T-cell (primary cell): ENCODE measurements at regions not wholly inside any gene's neighbourhood (a gene's known extent, or its start where the extent isn't known, plus 50 kb on each side); places are given as distances from the start of the nearest gene placed in this dataset.
"Not testable (repeated sequence)": the region's sequence is repeated elsewhere in the genome, so short reads cannot be mapped to it uniquely, and the experiment has no call there.

Experiments
- ATAC-seq, 4 experiments: fragments of 200-7000 bp in 3 of 4; fragments of 150-1000 bp in 1 of 4; cut with Tn5 transposase; replicated peaks in 1 of 4; 1 replicate in 3 of 4; 2 replicates in 1 of 4; pipeline ENCODE4 v1.10.0; 2021; ENCODE audit warnings: moderate library complexity in 3 of 4, mild to moderate bottlenecking in 2 of 4, moderate number of reproducible peaks in 1 of 4
- CTCF ChIA-PET, 2 donors: fragments of 300-600 bp; sonication (Branson Sonifier 250); formaldehyde crosslinking; loops; one replicate each; lab custom pipeline; 2022; ENCODE audit warnings: antibody characterized with exemption in 2 of 2; lab: Charles Lee
- POLR2A ChIA-PET, 2 donors: fragments of 300-600 bp; sonication (Branson Sonifier 250); formaldehyde crosslinking; loops; one replicate each; lab custom pipeline; 2022; ENCODE audit warnings: antibody characterized with exemption in 2 of 2; lab: Charles Lee
- DNase-seq, 35 experiments: peaks; one replicate each; pipeline versions ENCODE4 v3.0.0 to v3.0.0-alpha.2; 2013 to 2023
- H3K27ac ChIP-seq: one replicate; pipeline ENCODE4 v1.5.1; 2013; ENCODE audit warnings: low read length
- H3K27me3 ChIP-seq, 2 experiments: replicated peaks in 1 of 2; 1 replicate in 1 of 2; 2 replicates in 1 of 2; pipeline versions ENCODE4 v1.6.1 to v1.7.0; 2013; ENCODE audit warnings: low read length in 1 of 2, mixed read lengths in 1 of 2; ENCODE audit not compliant: control insufficient read depth in 2 of 2, insufficient read depth in 2 of 2; ENCODE audit errors: extremely low read depth in 1 of 2
- H3K36me3 ChIP-seq, 2 donors: 1 replicate in 1 of 2; 2 replicates in 1 of 2; pipeline versions ENCODE4 v1.6.1 to v1.7.0; 2013; ENCODE audit warnings: low read length in 1 of 2; ENCODE audit not compliant: control insufficient read depth in 2 of 2, insufficient read depth in 1 of 2; ENCODE audit errors: extremely low read depth in 1 of 2
- H3K4me1 ChIP-seq, 2 experiments: 1 replicate in 1 of 2; 2 replicates in 1 of 2; pipeline versions ENCODE4 v1.6.1 to v1.7.0; 2013; ENCODE audit warnings: low read length in 2 of 2, mixed read lengths in 1 of 2; ENCODE audit not compliant: insufficient read depth in 2 of 2, control insufficient read depth in 1 of 2; ENCODE audit errors: extremely low read depth in 1 of 2
- H3K4me3 ChIP-seq, 2 donors: 1 replicate in 1 of 2; 2 replicates in 1 of 2; pipeline versions ENCODE4 v1.5.1 to v1.7.0; 2013; ENCODE audit warnings: mild to moderate bottlenecking in 2 of 2, low read length in 1 of 2, moderate library complexity in 1 of 2; ENCODE audit not compliant: control insufficient read depth in 1 of 2; ENCODE audit errors: extremely low read depth in 1 of 2
- H3K9me3 ChIP-seq: 2 replicates; pipeline ENCODE4 v1.7.0; 2013
- H3K27ac Mint-ChIP-seq, 2 donors: one replicate each; pipeline ENCODE4 v1.8.0; 2020 to 2021; ENCODE audit warnings: mild to moderate bottlenecking in 2 of 2, mixed read lengths in 2 of 2
- H3K27me3 Mint-ChIP-seq, 2 donors: one replicate each; pipeline ENCODE4 v1.8.0; 2021 to 2022; ENCODE audit warnings: mixed read lengths in 2 of 2
- H3K36me3 Mint-ChIP-seq: one replicate; pipeline ENCODE4 v1.8.0; 2021; ENCODE audit warnings: mixed read lengths
- H3K4me1 Mint-ChIP-seq, 3 donors: one replicate each; pipeline ENCODE4 v1.8.0; 2020 to 2022; ENCODE audit warnings: mixed read lengths in 3 of 3, mild to moderate bottlenecking in 1 of 3
- H3K4me3 Mint-ChIP-seq, 3 donors: one replicate each; pipeline ENCODE4 v1.8.0; 2020 to 2022; ENCODE audit warnings: mild to moderate bottlenecking in 3 of 3, mixed read lengths in 3 of 3, moderate library complexity in 3 of 3
- H3K9me3 Mint-ChIP-seq, 3 donors: one replicate each; pipeline ENCODE4 v1.8.0; 2020 to 2022; ENCODE audit warnings: mixed read lengths in 3 of 3
- whole genome bisulfite sequencing: methylation state at CpG from one replicate; pipeline ENCODE4 v1.1.5; 2013; ENCODE audit warnings: missing lambda C conversion rate; ENCODE audit not compliant: insufficient coverage; 5-methylcytosine and 5-hydroxymethylcytosine counted together

GRCh38 chr10:93226619-93227018, 152.9 kb downstream of the CYP26A1 start:
- Histone ChIP-seq H3K4me3 (no peak overlapping the region), H3K4me1 (no peaks in the 10 kb centered on the region), H3K36me3 (no peaks in the 10 kb centered on the region), H3K27ac (no peak overlapping the region), H3K9me3 (no peaks in the 10 kb centered on the region), H3K27me3 (peaks cover 0 to 4% of the 10 kb centered on the region in 2 experiments)
- POLR2A ChIA-PET = no interaction called here
- ATAC-seq = no peak
- Mint-ChIP-seq H3K9me3 (no peaks in the 10 kb centered on the region), H3K4me1 (no peaks in the 10 kb centered on the region), H3K36me3 (no peaks in the 10 kb centered on the region), H3K27me3 (no peaks in the 10 kb centered on the region), H3K27ac (no peak overlapping the region), H3K4me3 (no peak overlapping the region)
- DNase-seq = no peak
- WGBS = no CpG with 5 or more reads among the region's 2 CpGs
- CTCF ChIA-PET = no interaction called here

- H3K9me3 ChIP-seq, H3K4me3 Mint-ChIP-seq, ATAC-seq, H3K4me3 ChIP-seq, H3K36me3 Mint-ChIP-seq, H3K4me1 ChIP-seq, H3K27me3 ChIP-seq, H3K27ac Mint-ChIP-seq, POLR2A ChIA-PET, H3K36me3 ChIP-seq, H3K9me3 Mint-ChIP-seq, H3K27me3 Mint-ChIP-seq, DNase-seq, H3K4me1 Mint-ChIP-seq, H3K27ac ChIP-seq, CTCF ChIA-PET: not testable (repeated sequence)
- WGBS = 80% methylated on average over 6 of the region's 7 CpGs
Measured at GRCh38 chr10:93230596-93230995, 156.9 kb downstream of the CYP26A1 start.

GRCh38 chr10:93232159-93232558, 158.5 kb downstream of the CYP26A1 start:
- POLR2A ChIA-PET, H3K27me3 Mint-ChIP-seq, H3K4me1 ChIP-seq, CTCF ChIA-PET, H3K36me3 Mint-ChIP-seq, H3K9me3 Mint-ChIP-seq, H3K27me3 ChIP-seq, H3K36me3 ChIP-seq, H3K9me3 ChIP-seq, H3K4me1 Mint-ChIP-seq, H3K4me3 Mint-ChIP-seq, DNase-seq, H3K27ac ChIP-seq, H3K27ac Mint-ChIP-seq, H3K4me3 ChIP-seq, ATAC-seq: not testable (repeated sequence)
- WGBS = 64% methylated on average over 2 of the region's 2 CpGs

GRCh38 chr10:93234940-93235339, 161.2 kb downstream of the CYP26A1 start:
- H3K27ac ChIP-seq, H3K9me3 Mint-ChIP-seq, H3K4me3 ChIP-seq, H3K4me1 ChIP-seq, ATAC-seq, H3K9me3 ChIP-seq, H3K27ac Mint-ChIP-seq, H3K27me3 Mint-ChIP-seq, H3K4me3 Mint-ChIP-seq, H3K27me3 ChIP-seq, H3K36me3 Mint-ChIP-seq, CTCF ChIA-PET, H3K36me3 ChIP-seq, H3K4me1 Mint-ChIP-seq, DNase-seq: not testable (repeated sequence)
- POLR2A ChIA-PET = interaction anchor here in 1 of 2 donors (0.7 kb wide), 1 partner anchor 1413 kb away, joined by 3 read pairs; no protein-coding TSS in a partner anchor
- WGBS = no CpG with 5 or more reads among the region's 4 CpGs

- H3K27ac Mint-ChIP-seq = no peak overlapping the region
Measured at GRCh38 chr10:93235686-93236085, 162.0 kb downstream of the CYP26A1 start.

GRCh38 chr10:93236393-93237040, 162.8 kb downstream of the CYP26A1 start:
- ChIA-PET CTCF (no interaction called here), POLR2A (no interaction called here)
- no peak overlapping the region for H3K27ac ChIP-seq
- H3K9me3 Mint-ChIP-seq = no peaks in the 10 kb centered on the region
- no peak overlapping the region for H3K4me3 ChIP-seq
- peaks cover 8 to 10% of the 10 kb centered on the region in 2 donors for H3K27me3 Mint-ChIP-seq
- no peaks in the 10 kb centered on the region for H3K4me1 ChIP-seq
- H3K9me3 ChIP-seq = no peaks in the 10 kb centered on the region
- H3K4me3 Mint-ChIP-seq = no peak overlapping the region
- H3K36me3 Mint-ChIP-seq = no peaks in the 10 kb centered on the region
- ATAC-seq = no peak
- no peaks in the 10 kb centered on the region for H3K4me1 Mint-ChIP-seq
- no peak for DNase-seq
- peaks cover 0 to 6% of the 10 kb centered on the region in 2 experiments for H3K27me3 ChIP-seq
- WGBS = 63% methylated on average over 1 of the region's 4 CpGs
- no peaks in the 10 kb centered on the region for H3K36me3 ChIP-seq
- no peak overlapping the region for H3K27ac Mint-ChIP-seq

More at GRCh38 chr10:93235686-93236085, 162.0 kb downstream of the CYP26A1 start:
- H3K27me3 ChIP-seq = peaks cover 0 to 6% of the 10 kb centered on the region in 2 experiments
- H3K4me3 ChIP-seq = no peak overlapping the region
- no peaks in the 10 kb centered on the region for H3K4me1 Mint-ChIP-seq
- H3K36me3 ChIP-seq = no peaks in the 10 kb centered on the region
- POLR2A ChIA-PET = no interaction called here
- no CpG with 5 or more reads among the region's 3 CpGs for WGBS
- CTCF ChIA-PET = no interaction called here
- no peaks in the 10 kb centered on the region for H3K4me1 ChIP-seq
- H3K27me3 Mint-ChIP-seq = peaks cover 6 to 8% of the 10 kb centered on the region in 2 donors
- no peak for DNase-seq
- H3K4me3 Mint-ChIP-seq = no peak overlapping the region
- no peaks in the 10 kb centered on the region for H3K9me3 ChIP-seq
- no peak overlapping the region for H3K27ac ChIP-seq
- ATAC-seq = no peak
- H3K9me3 Mint-ChIP-seq = no peaks in the 10 kb centered on the region
- no peaks in the 10 kb centered on the region for H3K36me3 Mint-ChIP-seq

GRCh38 chr10:93245147-93245546, 171.5 kb downstream of the CYP26A1 start:
- no peaks in the 10 kb centered on the region for H3K9me3 ChIP-seq
- no peaks in the 10 kb centered on the region for H3K36me3 ChIP-seq
- H3K27me3 ChIP-seq = peaks cover 0 to 3% of the 10 kb centered on the region in 2 experiments
- Mint-ChIP-seq H3K4me3 (no peak overlapping the region), H3K4me1 (no peaks in the 10 kb centered on the region), H3K27me3 (peaks cover 11 to 17% of the 10 kb centered on the region in 2 donors), H3K9me3 (no peaks in the 10 kb centered on the region), H3K36me3 (no peaks in the 10 kb centered on the region), H3K27ac (no peak overlapping the region)
- WGBS = no CpG with 5 or more reads among the region's 1 CpG
- H3K27ac ChIP-seq = no peak overlapping the region
- H3K4me3 ChIP-seq = no peak overlapping the region
- ChIA-PET POLR2A (no interaction called here), CTCF (no interaction called here)
- no peaks in the 10 kb centered on the region for H3K4me1 ChIP-seq
- DNase-seq (no peak), ATAC-seq (no peak)
